Erythroblast (primary cell): ENCODE measurements at regions not wholly inside any gene's neighbourhood (a gene's known extent, or its start where the extent isn't known, plus 50 kb on each side); places are given as distances from the start of the nearest gene placed in this dataset.

Experiments used
- DNase-seq, 2 experiments: peaks; one replicate each; lab custom pipeline; 2025; lab: John Stamatoyannopoulos, UW
- GATA1 ChIP-seq: IDR thresholded peaks from 2 replicates; pipeline ENCODE4 v1.6.1; 2011; ENCODE audit warnings: low read depth, mild to moderate bottlenecking, control low read depth, low read length, moderate library complexity
- POLR2A ChIP-seq: IDR thresholded peaks from 2 replicates; pipeline ENCODE4 v1.6.1; 2011; ENCODE audit warnings: mild to moderate bottlenecking, low read length

DNA sequence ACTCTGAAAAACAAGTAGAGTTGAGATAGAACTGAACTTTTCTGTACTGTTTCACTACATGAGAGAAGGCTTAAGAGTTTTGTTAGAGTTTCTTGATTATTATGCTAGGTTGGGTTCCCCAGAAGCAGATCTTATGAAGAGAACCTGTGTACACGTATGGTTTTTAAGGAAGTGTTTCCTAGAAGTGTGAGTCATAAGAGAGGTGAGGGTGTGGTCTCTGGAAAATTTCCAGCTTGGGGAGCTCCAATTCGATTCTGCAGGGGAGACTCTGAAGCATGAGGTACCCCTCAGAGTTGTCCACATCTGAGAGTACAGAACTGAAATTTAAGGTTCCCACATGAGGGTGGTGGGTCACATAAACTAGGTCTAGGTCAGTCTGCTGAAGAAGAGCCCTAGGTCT, 83.3 kb upstream of the MAP2 start:
- DNase-seq, result no peak
- no peak for TF ChIP-seq GATA1
- no peak for TF ChIP-seq POLR2A

DNA sequence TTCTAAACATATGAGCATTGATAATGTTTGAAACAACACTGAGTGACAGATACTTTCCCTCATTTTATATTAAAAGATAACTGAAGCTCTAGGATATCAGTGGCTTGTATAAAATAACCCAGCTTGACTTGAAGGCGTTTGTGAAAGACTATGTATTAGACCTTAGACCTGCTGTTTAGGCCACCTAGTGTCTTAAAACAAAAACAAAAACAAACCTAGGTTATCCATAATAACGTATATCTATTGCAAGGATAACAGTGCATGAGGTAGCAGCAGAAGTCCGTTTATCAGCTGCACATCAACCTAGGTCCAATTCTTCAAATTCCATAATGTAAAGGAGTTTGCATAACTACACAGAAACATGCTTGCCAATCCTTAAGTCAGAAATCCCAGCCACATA, 79.5 kb upstream of the MAP2 start:
- no peak for DNase-seq
- TF ChIP-seq GATA1 (no peak), POLR2A (no peak)

DNA sequence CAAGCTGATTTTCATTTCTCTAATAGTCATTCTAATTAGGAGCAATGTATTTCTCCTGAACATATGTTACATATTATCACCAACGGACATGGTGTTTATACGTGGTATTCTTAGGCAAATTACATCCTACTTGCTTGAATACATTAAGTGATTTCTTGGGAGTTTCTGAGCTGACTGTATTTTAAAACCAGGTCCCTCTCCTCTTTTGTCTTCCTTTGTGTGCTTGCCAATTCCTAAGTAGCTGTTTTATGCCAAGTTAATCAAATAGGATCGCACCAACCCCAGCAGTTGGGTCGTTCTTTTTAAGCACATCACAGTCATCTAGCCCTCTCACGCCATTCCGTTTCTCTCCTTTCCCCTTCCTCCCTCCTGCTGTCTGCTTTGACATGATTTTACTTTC, 75.4 kb upstream of the MAP2 start:
- no peak for DNase-seq
- no peak for TF ChIP-seq GATA1
- TF ChIP-seq POLR2A, result no peak

DNA sequence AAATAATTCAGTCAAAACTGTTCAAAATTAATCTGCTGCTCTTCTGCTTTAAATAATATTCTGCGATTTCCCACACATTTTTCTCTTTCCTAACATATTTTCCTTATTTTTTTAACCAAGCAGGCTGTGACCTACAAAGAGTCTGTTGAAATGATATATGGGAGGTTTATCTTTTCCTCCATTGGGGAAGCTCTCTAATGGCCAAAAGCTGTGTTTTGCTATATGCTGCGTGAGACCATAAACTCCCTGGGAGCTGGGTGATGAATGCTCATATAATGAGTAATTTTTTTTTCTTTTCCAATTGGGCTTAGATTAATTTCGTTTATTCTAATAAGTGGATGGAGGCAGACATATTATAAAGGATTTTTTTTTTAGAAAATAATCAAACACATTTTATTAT, 72.2 kb upstream of the MAP2 start:
- no peak for DNase-seq
- TF ChIP-seq GATA1, result no peak
- no peak for TF ChIP-seq POLR2A

DNA sequence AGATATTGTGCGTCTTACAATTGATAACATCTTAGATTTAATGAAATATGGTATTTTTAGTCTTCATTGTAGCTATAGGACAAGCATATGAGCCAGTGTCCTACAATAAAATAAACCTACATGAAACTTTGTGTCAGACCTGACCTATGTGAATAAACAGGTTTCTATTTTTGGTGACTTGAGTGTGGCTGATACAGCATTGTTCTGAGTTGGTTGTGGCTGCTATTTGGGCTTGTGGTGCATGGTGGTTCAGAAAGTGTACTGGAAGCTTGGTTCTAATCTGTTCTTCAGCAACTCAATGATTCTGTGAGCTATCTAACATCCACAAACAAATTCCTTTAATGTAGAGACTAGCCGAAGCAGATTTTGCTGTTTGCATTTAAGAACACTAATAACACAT, 64.9 kb upstream of the MAP2 start:
- no peak for DNase-seq
- TF ChIP-seq POLR2A (no peak), GATA1 (no peak)

DNA sequence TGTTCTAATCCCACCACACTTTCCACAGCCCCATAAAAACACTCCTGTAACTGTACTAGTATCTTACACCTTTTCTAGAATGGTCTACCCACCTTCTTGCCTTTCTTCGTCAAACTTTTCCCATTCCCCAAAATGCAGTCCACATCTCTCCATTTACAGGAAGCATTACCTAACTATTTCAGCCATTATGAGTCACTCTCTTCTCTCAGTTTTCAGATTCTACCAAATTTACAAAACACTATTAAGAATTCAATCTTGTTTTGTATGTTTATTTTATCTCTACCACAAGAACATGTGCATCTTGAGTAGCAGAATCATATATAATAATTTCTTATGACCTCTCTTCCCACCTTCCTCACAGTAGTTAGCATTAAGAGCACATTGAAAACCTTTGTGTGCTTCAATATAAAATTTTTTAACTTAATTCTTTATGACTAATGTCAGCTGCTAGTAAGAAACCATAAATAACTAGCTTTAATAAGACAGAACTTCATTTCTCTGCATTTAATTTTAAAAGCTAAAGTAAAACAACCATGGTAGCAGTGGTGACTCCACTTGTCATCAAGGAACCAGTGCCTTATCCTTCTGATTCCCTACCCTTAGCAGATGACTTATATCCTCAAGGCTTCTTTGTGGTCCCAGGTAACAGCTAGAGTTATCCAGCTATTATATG, 56.6 kb upstream of the MAP2 start:
- DNase-seq, result no peak
- no peak for TF ChIP-seq POLR2A
- no peak for TF ChIP-seq GATA1

DNA sequence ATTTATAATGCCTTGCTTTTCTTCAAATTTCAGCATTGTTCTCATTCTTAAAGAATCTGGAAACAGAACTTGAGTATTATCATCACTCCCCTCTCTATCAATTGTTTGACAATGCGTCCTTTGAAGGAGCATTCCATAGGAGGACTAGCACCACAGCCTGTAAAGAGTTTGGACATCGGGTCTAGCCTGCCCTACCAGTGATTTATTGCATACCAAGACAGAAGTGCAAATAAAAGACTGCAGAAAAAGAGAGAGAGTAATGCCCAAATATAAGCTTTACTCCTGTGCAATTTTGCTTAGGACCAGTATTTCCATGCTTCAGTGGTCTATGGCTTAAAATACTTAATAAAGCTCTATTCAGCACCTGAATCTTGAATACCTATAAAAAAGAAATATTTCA, 55.4 kb upstream of the MAP2 start:
- no peak for TF ChIP-seq POLR2A
- no peak for DNase-seq

DNA sequence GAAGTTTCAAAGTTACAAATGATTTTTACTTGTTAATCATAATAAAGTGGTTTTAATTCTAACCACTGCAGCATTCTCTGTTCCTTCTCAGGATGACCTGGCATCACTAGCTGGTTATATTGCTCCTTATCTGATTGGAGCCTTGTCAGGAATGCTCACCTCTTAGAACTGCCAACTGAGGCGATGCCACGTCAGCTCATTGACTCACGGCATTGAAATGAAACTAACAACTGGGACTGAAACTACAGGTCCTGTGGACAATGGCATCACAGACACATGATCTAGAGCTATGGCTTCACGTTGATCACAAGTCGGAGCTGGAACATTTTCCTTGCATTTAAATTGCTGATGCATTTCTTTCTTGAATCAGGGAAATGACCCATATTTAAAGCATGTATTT, 54.9 kb upstream of the MAP2 start:
- TF ChIP-seq POLR2A, result no peak
- TF ChIP-seq GATA1, result no peak
- no peak for DNase-seq

DNA sequence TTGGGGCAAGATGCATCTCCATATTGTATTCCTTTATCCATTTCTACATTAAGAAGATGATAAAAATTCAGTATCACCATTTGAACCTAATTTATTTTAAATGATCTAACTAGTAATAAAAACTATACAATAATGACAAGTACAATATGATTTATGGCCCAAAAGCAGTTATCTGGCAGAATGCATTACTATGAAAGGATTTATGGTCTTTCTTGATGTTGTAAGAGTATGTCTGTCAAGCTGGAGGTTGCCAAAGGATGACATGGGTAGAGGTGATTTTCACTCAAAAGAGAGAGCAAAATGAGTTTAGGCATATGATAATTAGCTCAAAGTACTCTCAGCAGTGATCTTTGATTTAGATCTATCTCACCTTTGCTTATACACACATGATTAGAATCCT, 54.2 kb upstream of the MAP2 start:
- DNase-seq, result no peak
- TF ChIP-seq GATA1, result no peak
- no peak for TF ChIP-seq POLR2A

DNA sequence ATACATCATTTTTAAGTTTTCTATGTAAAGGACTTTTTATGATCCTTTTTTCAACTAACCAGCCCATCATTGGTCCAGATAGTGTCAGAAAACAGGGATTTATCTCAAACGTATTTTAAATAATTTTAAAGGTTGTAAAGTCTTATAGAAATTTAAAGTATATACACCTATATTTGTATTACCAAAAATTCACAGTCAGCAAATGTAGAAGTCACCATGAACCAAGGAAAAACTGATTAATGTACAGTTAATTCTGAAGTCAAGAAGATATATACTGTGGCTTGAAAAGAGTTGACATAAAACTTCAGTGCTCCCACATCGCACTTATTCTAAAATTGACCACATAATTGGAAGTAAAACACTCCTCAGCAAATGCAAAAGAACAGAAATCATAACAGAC, 52.4 kb upstream of the MAP2 start:
- no peak for DNase-seq
- TF ChIP-seq POLR2A, result no peak
- TF ChIP-seq GATA1, result no peak
